ENCODE measurements at regions not wholly inside any gene's neighbourhood (a gene's known extent, or its start where the extent isn't known, plus 50 kb on each side); places are given as distances from the start of the nearest gene placed in this dataset.
"Not testable (repeated sequence)": the region's sequence is repeated elsewhere in the genome, so short reads cannot be mapped to it uniquely, and the experiment has no call there.

DNA sequence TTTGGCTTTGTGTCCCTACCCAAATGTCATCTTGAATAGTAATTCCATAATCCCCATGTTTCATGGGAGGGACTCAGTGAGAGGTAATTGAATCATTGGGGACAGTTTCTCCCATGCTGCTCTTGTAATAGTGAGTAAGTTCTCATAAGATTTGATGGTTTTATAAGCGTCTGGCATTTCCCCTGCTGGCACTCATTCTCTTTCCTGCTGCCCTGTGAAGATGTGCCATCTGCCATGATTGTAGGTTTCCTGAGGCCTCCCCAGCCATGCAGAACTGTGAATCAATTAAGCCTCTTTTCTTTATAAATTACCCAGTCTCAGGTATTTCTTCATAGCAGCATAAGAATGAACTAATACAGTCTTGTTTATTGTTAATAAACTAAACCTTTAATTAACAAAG lies 402.6 kb downstream of the NYAP2 start:
- DNase-seq (ENCODE audit: low spot score): not testable (repeated sequence)

DNA sequence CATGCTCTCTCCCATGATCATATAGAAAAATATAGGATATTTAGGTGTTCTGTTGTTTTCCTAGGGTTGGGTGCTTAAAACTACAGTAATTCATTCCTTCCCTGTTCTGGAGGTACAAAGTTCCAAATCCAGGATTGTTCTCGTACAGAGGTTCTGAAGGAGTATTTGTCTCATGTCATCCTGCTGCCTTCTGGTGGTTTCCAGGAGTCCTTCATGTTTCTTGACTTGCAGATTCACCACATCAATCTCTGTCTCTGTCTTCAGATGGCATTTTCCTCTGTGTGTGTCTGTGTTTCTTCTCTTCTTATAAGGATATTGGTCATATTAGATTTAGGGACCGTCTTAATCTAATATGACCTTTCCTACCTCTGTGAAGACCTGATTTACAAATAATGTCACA lies 397.9 kb downstream of the NYAP2 start:
- no peak for DNase-seq (ENCODE audit: low spot score)

DNA sequence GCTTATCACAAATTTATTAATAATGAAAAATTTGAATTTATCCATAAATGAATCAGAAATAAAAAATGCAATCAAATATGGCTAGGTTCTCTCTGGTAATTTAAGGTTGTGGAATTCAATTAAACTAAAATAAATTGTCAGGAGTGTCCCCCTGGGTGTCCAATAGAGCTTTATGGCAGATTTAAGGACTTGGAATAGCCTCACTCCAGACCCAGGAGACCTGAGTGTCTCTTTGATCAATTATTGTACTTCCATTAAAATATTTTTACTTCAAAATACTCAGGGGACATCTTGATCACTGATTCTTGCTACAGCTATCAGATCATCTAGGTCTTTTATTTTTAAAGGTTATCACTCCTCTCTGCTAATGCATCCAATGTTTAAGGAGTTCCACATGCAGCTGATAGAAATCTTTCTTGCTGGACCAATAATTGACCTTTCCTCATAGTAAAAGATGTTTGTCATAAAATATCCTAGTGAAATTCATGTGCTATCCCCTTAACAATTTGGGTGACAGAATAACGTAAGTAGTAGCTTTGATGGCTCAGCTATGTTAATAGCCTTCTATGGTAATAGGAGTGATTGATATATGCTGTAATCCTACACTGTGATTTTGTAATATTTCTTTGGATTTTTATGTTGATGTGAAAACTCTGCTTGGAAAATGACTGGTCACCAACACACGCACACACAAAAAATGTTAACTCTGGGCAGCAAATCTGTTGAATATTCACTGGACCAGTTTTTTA lies 395.3 kb downstream of the NYAP2 start:
- DNase-seq (ENCODE audit: low spot score): no peak

DNA sequence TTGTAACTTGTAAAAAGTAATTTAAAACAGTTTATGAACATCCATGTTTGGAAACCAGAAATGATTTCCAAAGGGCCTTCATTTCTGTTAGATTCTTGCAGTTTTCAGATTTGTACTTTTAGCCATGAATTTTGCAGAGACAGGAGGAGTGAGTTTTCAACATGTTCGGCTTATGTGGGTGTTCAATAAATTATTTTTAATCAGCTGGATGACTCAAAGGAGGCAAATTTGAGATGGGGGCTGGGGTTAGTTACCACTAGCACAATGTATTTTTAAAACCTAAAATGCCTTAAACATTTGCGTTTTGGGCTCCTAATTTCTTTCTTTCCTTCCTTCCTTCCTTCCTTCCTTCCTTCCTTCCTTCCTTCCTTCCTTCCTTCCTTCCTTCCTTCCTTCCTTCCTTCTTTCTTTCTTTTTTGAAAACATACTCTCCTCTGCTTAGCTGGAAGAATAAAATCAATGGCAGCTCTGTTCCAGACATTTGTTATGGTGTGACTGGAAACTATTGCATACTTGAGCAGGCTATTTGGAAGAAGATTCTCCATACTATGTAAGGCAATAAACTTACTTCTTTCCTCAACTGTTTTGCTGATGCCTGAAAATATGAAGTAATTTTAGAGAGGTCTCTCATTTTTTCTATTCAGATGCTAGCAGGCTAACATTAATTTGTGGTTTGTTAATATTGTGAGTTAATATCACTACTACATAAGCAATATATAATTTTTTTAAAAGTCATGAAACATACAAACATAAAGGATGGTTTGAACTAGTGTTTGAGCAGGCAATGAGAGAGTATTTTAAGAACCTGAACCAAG lies 394.4 kb downstream of the NYAP2 start:
- DNase-seq (ENCODE audit: low spot score): no peak

DNA sequence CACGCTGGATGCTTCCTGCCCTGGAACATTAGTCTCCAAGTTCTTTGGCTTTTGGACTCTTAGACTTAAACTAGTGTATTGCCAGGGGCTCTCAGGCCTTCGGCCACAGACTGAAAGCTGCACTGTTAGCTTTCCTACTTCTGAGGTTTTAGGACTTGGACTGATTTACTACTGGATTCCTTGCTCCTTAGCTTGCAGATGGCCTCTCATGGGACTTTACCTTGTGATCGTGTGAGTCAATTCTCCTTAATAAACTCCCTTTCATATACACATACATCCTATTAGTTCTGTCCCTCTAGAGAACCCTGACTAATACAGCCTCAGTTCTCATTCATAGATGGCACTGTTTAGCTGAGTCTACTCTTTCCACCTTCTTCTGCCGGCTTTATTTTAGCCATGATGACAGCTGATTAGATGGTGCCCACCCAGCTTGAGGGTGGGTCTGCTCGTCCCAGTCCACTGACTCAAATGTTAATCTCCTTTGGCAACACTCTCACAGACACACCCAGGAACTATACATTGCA lies 389.1 kb downstream of the NYAP2 start:
- DNase-seq (ENCODE audit: low spot score): no peak

DNA sequence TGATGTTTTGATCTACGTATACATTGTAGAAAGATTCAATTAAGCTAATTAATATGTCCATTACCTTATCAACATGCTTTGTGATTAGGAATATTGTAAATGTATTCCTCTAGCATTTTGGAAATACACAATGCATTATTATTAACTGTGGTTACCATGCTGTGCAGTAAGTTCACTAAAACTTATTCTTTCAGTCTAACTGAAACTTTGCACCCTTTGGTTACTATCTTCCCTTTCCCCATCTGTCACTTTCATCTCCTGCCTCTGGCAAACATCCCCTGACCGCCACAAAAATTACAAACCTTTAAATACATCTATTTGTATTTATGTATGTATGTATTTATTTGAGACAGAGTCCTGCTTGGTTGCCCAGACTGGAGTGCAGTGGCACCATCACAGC lies 388.0 kb downstream of the NYAP2 start:
- DNase-seq (ENCODE audit: low spot score): no peak

DNA sequence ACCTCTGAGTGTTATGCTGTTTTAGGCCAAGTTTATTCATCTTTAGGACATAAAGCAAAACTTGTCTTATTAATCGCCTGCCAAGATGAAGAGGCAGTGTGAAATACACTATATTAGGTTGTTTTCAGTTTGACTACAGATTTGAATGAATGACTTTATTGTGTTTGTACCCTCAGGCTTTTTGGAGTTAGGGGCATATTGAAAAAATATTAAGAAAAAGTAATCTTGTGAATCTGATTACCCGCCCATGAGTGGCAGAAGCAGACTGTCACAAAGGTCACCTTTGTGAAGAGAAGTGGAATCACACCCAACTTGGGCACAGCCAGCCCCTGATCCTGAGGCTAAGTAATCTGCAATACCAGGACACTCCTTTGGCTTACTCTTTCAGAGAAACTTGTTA lies 382.5 kb downstream of the NYAP2 start:
- no peak for DNase-seq (ENCODE audit: low spot score)

DNA sequence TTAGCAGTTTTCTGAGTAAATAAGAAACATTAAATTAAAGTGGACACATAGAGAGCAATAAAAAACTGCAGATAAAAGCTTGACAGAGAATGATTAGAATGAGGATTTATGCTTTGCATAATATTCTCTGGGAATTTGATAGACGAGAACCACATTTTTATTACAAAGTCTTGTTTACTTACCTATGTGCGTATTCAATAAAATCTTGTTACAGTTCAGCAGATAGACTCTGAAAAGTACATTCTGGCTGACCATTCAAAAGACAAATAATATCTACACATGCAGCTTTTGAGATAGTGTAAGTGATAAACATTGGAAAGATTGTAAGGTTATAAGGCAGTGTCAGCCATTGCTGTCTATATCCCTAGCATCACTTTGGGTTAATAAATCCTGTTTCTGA lies 381.6 kb downstream of the NYAP2 start:
- no peak for DNase-seq (ENCODE audit: low spot score)

DNA sequence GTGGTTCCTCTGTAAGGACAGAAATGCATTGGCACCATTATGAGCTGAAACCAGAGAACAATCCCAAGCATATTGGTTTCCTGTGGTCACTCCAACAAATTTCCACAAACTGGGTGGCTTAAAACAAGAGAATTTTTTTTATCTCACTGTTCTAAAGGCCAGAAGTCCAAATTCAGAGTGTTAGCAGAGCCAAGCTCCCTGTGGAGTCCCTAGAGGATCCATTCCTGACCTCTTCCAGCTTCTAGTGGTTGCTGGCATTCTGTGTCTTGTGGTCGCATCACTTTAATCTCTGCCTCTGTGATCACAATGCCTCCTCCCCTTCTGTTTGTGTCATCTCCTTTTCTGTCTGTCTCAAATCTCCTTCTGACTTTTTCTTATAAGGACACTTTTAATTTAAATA lies 380.3 kb downstream of the NYAP2 start:
- DNase-seq (ENCODE audit: low spot score): no peak

DNA sequence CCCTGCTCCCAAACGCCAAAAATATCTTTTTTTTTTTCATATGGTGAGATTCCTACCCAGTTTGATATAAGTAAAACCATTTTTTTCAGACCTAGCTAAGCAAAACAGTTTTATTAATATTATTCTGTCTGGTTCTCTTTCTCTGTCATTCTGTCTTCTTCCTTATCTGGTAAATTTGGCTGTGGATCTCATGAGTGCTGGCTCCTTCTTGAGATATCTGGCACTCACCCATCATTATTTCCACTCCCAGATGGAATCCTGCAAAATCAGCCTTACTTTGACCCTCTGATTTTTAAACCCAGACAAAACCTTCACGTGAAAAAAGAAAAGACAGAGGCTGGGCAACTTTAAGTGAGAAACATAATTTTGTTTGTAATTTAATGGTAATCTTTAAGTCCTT lies 373.6 kb downstream of the NYAP2 start:
- no peak for DNase-seq (ENCODE audit: low spot score)

DNA sequence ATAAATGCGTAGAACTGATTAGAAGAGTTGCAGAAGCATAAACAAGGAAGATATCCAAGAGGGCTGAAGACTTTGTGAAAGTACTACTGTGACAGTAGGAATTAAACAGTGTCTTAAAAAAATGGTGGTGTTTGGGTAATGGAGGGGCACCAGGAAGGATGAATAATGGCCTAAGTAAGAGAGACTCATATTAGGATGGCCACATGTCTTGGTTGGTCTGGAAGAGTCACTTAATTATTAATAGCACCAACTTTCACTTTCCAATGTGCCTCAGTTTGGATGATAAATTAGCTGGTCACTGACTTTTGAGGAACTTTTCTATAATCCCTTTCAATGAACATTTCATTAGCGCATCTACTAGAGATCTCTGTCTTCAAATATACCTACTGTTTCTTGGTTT lies 372.2 kb downstream of the NYAP2 start:
- DNase-seq (ENCODE audit: low spot score): no peak

DNA sequence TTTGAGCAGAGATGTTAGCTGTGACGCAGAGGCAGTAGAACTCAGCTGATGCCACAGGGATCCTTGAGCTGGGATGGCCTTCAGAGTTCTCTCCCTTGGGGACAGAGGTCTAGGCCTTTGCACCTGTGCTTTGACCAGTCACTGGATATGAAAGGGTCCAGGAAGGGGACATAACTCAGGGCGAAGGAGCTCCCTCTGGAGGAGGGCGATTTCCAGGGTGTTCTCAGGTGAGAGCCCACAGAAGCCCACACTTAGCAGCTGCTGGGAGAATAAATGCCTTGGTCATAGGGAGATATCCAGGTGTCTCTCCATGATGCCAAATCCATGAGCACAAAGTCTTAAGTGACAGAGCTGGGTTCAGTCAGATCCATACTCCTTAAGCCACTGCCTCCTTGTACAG lies 369.2 kb downstream of the NYAP2 start:
- DNase-seq (ENCODE audit: low spot score): no peak

DNA sequence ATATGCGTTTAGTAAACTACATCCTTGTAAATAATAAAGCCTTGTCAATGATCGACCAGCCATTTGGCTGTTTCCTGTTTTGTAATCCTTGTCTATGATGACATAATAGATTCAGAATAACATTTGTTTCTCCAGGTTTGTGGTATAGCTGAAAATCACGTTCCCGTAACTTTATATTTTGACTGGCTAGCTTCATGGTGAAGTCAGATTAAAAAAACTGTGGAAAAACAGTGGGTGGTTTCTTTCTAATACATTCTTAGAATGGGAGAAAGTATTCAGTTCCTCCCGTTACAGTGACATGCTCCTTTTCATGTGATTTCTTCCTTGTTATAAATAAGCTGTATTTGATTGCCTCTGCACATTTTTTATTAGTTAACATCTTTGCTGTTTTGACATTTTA lies 366.9 kb downstream of the NYAP2 start:
- DNase-seq (ENCODE audit: low spot score): no peak

DNA sequence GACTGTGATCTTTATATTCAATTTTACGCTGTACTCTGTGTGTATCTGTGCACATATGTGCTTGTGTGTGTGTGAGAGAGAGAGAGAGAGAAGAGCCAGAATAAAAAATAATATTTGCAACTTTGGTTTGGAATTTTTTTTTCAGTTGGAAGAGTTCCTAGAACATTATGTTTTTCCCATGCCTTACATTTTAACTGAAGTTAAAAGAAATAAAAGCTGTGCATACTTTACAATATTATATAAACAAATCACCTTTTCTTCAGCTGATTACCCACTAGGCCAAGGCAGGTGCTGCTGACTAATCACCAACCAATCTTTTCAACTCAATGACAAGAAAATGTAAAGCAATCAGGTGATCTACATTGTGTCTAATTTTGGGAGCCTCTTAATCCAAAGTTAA lies 366.3 kb downstream of the NYAP2 start:
- DNase-seq (ENCODE audit: low spot score): no peak

DNA sequence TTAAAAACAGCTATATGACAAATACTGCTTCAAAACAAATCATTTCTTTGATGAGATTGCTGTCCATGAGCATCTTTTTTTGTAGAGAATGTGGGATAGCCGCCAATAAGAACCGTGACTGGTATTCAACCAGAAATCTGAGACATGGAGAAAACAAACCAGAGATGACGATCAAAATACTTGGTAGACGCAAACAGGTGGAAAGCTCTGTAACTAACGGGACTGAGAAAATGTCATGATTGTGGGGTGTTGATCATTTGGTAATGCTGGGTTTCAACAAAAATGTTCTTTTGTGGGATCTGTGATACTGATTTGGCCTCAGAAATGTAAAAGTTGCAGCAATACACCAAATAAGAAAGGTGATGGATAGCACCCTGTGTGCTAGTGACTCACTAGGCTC lies 364.8 kb downstream of the NYAP2 start:
- no peak for DNase-seq (ENCODE audit: low spot score)

DNA sequence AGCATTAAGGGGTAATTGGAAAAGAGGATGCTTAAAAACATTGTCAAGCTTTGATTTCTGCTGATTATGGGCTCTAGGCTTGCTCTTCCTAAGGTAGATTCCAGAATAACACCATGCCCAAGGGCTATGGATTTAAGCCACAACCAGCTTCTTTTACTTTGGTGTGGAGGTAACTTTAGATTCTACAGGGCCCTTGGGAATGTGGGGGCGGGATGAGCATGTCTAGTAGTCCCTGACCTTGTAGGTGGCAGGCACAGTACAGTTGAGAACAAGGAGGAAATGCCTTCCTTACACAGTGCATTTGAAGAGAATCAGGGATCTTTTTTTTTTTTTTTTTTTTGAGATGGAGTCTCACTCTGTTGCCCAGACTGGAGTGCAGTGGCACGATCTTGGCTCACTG lies 364.2 kb downstream of the NYAP2 start:
- DNase-seq (ENCODE audit: low spot score): no peak

DNA sequence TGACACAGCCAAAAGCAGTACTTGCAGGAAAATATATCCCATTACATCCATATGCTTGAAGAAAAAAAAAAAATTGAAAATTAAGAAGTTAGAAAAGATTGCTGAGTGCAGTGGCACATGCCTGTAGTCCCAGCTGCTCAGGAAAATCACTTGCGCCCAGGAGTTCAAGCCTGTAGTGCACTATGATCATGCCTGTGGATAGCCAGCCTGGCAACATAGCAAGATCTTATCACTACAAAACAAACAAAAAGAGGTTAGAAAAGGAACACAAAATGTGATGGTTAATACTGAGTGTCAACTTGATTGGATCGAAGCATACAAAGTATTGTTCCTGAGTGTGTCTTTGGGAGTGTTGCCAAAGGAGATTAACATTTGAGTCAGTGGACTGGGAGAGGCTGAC lies 361.9 kb downstream of the NYAP2 start:
- no peak for DNase-seq (ENCODE audit: low spot score)

DNA sequence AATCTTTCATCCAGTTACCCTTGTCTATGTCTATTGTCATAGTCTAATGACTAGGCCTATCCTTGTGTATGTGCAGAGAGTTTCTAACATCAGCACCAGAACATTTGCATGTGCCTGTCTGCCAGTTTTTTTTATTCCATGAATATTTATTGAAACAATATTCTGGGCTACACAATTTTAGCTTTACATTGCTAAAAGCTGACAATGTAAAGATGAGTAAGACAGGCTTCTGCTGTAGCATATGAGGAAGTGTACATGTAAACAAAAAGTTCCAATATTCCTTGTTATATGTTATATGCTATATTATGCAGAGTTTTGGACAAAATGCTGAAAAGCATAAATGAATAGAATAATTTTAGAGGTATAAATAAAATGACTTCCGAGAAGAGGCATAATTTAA lies 357.7 kb downstream of the NYAP2 start:
- no peak for DNase-seq (ENCODE audit: low spot score)

DNA sequence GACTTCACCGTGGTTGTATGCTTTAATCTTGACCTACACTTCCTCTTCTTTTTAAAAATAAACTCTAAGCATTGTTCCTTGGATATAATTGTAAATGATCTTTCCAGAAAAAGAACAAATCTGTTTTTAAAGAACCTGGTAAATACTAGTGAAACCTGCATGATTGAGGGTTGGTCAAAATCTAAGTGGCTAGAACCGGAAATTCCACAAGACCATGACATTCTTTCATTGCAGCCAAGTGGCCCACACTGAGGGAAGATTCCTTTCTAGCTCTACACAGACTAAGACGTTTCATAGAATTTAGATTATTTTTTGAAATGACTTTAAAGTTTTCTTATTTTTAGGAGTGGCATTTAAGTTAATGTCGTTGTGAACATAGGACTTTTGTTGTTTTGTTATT lies 356.7 kb downstream of the NYAP2 start:
- DNase-seq (ENCODE audit: low spot score): no peak

DNA sequence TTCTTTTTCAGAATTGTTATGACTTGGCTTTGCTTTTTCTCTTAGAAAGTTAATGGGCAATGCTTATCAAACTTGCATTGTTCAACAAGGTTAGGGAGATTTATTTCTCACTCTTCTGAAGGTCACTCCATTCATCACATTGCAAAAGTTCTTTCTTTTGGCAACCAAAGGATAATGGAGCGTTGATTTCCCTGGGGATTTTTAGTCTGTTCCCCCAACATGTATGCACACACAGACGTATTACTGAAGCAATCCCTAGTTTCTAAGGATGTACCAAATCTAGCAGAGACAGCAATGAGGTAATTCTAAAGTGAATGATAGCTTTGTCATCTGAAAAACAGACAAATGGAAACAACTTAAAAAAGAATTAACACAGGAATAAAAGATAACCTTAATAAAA lies 349.1 kb downstream of the NYAP2 start:
- DNase-seq (ENCODE audit: low spot score): no peak

DNA sequence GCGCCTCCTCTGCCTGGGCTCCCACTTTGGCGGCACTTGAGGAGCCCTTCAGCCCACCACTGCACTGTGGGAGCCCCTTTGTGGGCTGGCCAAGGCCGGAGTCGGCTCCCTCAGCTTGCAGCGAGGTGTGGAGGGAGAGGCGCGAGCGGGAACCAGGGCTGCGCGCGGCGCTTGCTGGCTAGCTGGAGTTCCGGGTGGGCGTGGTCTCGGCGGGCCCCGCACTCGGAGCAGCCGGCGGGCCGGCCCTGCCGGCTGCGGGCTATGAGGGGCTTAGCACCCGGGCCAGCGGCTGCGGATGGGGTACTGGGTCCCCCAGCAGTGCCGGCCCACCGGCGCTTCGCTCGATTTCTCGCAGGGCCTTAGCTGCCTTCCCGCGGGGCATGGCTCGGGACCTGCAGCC lies 344.5 kb downstream of the NYAP2 start:
- not testable (repeated sequence) for DNase-seq (ENCODE audit: low spot score)

DNA sequence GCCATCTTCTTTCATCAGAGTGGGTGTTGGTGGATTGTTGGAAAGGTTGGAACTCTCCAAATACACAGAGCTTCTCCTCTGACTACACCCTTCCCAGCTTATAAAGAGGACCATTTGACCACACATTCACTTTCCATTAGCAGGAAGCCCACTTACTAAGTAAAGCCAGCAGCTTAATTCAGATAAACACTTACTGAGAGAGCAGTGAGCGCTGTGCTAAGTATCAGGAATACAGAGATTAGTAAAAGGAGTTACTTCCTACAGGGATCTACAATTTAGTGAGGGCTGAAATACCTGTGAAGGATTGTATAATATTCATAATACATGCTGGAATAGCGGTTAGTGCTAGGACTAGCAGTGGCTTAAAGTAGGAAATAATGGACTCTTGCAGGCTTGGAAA lies 343.0 kb downstream of the NYAP2 start:
- no peak for DNase-seq (ENCODE audit: low spot score)

DNA sequence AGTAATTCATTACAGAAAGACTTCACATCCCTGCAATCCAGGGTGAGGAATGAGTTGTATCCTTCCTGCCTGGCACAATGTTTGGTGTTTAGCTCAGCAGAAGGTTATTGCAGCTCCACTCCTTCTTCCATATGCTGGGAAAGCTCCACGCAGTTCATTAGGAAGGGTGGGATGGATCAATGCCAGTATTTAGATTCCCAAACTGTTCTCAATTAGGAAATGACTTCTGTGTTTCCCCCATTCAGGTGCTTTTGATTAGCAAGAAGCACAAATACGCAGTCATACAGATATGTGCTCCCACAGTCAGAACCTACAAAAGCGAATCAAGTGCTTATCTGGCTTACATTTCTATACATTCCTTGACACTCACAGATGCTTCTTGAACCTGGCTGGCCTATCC lies 340.6 kb downstream of the NYAP2 start:
- DNase-seq (ENCODE audit: low spot score): no peak

DNA sequence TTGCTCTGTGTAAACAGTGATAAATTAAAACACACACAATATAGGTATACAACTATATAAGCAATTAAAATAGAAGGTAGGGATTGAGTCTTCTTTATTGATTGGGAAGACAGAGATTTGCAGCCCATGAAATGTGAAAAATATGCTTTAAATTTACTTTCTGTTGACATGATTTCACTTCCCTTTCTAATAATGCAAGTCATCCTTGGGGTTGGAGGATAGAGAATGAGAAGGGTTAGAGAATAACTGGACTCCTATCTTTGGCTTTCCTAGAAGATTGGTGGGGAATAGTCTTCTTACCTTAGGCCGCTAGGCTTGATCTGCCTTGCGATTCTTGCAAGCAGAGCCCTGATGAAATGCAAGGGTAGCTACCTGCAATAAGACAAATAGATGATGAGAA lies 339.8 kb downstream of the NYAP2 start:
- no peak for DNase-seq (ENCODE audit: low spot score)

Data from CD4-positive, alpha-beta T cell treated with Interleukin-15 for 4 hours (primary cell).